HG03095 (cell line): ENCODE measurements at regions not wholly inside any gene's neighbourhood (a gene's known extent, or its start where the extent isn't known, plus 50 kb on each side); places are given as distances from the start of the nearest gene placed in this dataset.
"Not testable (repeated sequence)": the region's sequence is repeated elsewhere in the genome, so short reads cannot be mapped to it uniquely, and the experiment has no call there.

Experiments used
- ATAC-seq: cut with Tn5 transposase; IDR thresholded peaks from one replicate; pipeline ENCODE4 v1.9.1; 2021; ENCODE audit warnings: moderate library complexity; ENCODE audit not compliant: unreplicated experiment

DNA sequence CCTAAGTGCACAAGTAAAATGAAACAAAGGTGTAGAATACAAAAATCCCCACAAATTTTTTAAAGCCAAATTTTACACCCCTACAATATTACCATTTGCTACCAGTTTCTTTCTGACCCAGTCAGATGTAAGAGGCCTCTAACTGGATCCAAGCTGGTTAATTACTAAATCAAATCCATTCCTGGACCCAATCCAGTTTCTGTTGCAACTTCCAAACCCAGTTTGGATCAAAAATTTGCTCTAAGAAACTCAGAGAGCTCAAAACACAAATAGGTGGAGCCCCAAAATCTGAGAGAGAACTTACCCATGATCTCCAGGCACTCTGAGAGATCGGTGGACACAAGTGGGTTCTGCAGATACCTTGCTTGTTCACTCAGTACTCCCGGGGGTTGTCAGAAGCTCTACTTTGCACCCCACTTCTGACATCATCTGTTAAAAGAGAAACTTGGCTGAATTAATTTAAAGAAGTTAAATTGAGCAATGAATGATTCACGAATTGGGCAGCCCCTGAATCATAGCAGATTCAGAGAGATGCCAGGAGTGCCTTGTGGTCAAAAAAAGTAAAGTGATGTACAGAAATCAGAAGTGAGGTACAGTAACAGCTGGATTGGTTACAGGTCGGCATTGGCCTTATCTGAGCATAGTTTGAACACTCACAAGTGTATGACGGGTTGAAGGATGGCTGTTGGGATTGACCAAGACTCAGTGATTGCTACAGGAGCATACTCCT, 448.0 kb downstream of the KCNT2 start:
- no peak for ATAC-seq

- no peak for ATAC-seq
These were observed 452.7 kb downstream of the KCNT2 start for GRCh38 chr1:196155586-196155985.

GRCh38 chr1:196152975-196153374, 455.3 kb downstream of the KCNT2 start:
- ATAC-seq, result peak; percentile 61

GRCh38 chr1:196152086-196152485, 456.2 kb downstream of the KCNT2 start:
- no peak for ATAC-seq

DNA sequence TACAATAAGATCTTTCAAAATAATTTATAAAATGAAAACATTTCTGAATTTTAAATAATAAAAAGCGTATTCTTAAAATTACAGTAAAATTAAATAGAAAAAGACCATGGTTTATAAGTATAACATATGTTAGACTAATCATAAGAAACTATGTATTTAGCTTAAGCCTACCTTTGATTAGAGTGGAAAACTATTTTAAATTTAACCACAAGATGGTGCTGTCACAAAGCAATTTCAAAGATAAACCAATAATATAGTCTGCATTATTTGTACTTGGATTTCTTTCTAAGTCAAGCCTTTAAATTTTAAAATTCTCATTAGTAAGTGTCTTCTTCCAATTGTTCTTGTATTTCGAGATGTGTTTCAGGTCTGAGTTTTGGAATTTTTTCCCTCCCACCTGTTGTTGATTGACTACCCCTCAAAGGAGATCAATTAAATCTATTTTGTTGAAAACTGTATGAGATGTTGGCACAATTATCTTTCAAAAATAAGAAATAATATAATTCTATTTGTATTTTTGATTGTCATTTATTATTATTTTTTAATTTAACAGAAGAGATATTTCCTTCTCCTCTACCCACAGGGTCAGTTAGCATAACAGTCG, 459.8 kb downstream of the KCNT2 start:
- no peak for ATAC-seq

- no peak for ATAC-seq
These were observed 460.7 kb downstream of the KCNT2 start for GRCh38 chr1:196147530-196147929.

DNA sequence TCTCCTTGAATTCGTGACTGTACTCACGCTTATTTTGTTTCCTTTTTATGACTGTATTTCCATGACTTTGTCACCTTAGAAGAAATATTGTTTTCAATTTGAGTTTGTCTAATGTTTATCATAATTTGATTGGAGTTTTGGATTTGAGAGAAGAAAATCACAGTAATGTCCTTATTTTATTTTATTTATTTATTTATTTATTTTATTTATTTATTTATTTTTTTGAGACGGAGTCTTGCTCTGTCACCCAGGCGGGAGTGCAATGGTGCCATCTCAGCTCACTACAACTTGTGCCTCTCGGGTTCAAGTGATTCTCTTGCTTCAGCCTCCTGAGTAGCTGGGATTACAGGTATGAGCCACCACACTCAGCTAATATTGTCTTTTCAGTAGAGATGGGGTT, 463.1 kb downstream of the KCNT2 start:
- not testable (repeated sequence) for ATAC-seq

DNA sequence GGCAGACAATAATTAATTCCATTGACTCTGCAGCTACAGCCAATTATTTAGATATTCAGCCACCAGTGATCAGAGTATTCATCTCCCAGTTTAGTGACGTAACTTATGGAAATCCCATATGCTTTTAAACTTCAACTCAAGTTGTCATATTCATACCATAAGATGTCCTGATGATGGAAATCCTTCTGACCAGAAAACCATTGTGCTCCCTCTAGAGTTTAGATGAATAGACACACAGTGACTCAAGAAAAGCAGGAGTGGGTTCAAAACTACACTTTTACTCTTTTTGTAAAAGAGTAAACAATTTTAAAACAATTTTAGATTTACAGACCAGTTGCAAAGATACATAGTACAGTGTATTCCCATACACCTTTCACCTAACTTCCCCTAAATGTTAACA, 463.7 kb downstream of the KCNT2 start:
- ATAC-seq, result no peak

GRCh38 chr1:196143602-196144342, 464.5 kb downstream of the KCNT2 start:
- no peak for ATAC-seq

DNA sequence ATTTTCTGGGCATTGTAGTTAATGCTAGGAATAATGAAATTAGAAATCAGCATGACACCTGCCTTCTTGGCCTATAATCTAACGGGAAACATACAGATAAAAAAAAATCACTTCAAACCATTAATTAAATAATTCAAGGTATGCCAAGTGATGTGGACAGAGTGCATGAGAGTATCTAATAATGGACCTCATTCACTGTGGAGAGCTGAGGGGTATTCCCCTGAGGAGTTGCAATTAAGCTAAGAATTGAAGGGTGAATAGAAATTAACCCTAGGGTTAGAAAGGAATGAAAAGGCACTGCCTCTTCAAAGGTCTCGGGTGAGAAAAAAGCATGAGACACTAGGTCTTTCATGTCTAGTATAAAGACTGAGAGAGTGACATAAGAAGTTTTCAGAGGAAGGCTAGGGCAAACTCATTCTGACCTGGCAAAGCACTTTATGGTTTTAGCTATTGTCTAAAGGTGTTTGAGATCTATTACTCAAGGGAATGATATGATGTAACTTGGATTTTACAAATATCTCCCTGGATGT, 466.1 kb downstream of the KCNT2 start:
- no peak for ATAC-seq

DNA sequence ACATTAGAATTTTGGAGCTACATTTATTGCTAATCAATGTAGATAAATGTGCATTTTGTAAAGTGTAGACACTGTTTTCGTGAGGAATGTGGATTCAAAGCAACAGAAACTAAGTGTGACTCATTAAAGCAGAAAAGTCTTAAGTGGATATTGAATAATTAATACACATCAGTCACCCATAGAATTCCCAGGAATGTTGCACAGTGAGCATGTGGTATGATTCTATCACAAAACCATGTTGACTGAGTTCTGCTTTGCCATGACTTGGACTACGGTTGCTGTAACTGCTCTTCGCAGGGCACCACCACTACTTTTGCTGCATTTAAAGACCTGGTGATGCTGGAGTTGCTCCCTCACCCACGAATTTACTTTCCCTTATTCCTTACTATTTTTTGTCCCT, 471.8 kb downstream of the KCNT2 start:
- ATAC-seq, result no peak

DNA sequence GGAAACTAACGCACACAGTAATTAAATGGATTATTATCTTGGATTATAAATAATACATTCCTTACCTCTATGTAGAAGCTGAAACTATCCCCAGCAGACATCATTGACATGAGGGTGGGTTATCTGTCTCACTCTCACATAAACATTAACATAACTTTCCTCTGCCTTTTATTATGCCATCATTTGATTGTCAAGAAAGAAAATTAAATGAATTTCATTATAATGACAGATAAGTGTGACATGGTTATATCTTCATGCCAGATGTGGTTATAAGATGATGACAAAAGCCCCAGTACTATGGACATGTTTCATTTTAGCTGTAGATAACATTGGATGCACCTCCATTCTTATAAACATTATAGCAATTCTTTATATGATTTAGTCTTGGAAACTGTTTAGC, 476.5 kb downstream of the KCNT2 start:
- no peak for ATAC-seq

- no peak for ATAC-seq
These were observed 479.4 kb downstream of the KCNT2 start for GRCh38 chr1:196128835-196129234.

DNA sequence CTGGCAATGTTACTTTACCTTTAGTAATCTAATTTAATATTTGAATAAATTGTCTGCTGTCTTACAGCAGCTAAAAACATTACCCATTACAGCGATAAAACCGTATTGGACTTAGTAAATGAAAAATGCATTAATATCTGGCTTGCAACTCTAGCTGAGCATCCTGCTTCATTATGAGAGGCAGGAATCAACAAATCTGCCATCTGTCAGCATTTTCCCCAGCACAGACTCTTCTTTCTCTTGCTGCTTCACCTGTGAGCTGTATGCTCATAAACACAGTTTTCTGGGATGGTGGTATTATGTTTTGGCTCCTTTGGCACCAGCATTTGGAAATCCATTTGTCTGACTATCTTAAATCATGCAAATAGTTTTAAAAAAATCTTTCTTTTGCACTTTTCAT, 487.1 kb downstream of the KCNT2 start:
- ATAC-seq, result no peak

GRCh38 chr1:196115646-196116045, 492.6 kb downstream of the KCNT2 start:
- ATAC-seq, result no peak

DNA sequence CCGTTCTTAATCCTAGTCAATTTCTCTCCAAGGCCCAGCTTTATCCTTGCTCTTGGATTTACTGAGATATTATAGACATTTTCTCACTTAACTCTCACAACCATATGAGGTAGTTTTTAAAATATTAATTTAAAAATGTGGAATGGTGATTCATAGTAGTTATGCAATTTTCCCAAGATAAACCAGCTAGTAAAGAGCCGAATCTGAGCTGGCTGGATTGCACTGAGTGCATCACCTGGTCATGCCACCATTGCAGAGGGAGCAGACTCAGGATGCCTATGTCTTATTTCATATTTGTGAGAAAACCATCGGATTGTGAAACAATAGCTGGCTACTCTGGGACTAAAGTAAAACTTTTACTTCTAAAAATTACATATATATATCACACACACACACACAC, 494.0 kb downstream of the KCNT2 start:
- no peak for ATAC-seq

DNA sequence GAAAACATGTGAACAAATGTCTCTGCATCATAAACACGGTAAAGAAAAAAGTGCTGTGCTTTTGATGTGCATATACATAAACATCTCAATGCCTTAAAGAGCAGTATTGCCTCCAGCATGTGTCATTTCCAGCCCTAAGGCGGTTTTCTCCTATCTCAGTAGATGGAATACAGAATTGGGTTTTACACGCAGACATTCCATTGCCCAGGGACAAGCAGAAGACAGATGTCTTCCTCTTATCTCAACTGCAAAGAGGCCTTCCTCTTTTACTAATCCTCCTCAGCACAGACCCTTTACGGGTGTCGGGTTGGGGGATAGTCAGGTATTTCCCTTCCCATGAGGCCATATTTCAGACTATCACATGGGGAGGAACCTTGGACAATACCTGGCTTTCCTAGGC, 499.2 kb downstream of the KCNT2 start:
- not testable (repeated sequence) for ATAC-seq

- ATAC-seq, result no peak
These were observed 502.3 kb downstream of the KCNT2 start for GRCh38 chr1:196105901-196106300.

- ATAC-seq, result no peak
These were observed 505.4 kb downstream of the KCNT2 start for GRCh38 chr1:196102826-196103225.

- ATAC-seq, result no peak
These were observed 510.2 kb downstream of the KCNT2 start for GRCh38 chr1:196098000-196098399.

DNA sequence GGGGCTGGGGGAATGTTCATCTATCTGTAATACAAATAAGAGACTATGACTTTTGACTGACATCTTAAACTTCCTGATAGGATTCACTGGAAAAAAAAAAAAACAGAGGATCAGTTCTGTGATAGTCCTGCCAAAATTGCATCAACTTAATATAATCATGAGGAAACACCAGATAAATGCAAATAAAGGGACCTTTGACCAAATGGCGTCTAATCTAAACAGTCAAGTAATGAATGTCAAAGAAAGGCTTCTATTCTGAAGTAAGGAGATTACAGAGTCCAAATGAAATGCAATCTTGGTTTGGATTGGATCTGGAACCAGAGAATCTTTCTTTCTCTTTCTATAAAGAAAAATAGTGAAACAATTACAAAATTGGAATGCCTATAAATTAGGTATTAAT, 513.4 kb downstream of the KCNT2 start:
- ATAC-seq, result no peak
